HCT116 (cell line): ENCODE measurements at regions not wholly inside any gene's neighbourhood (a gene's known extent, or its start where the extent isn't known, plus 50 kb on each side); places are given as distances from the start of the nearest gene placed in this dataset.

Experiments
- ATAC-seq: fragments of 200-7000 bp; cut with Tn5 transposase; 2 replicates; pipeline ENCODE4 v1.9.1; 2020; ENCODE audit warnings: mild to moderate bottlenecking, moderate library complexity
- BruUV-seq: library from RNA; stranded (reverse); fragments of 400-500 nt; replicated peaks from 2 replicates; lab custom pipeline; 2021; lab: Mats Ljungman, UMichigan
- CTCF ChIA-PET: fragments of 300-600 bp; sonication (Branson Sonifier 250); formaldehyde crosslinking; loops from one replicate; lab custom pipeline; 2021; ENCODE audit warnings: antibody characterized with exemption; lab: Charles Lee
- POLR2A ChIA-PET: fragments of 300-600, 350-600 bp; sonication (Branson Sonifier 250); formaldehyde crosslinking; loops from one replicate; lab custom pipeline; 2021; ENCODE audit warnings: antibody characterized with exemption; lab: Charles Lee
- RAD21 ChIA-PET, 2 experiments: fragments of 300-600 bp; sonication (Branson Sonifier 250); formaldehyde crosslinking; loops; one replicate each; lab custom pipeline; 2023; ENCODE audit warnings: low total read pairs in 2 of 2; ENCODE audit not compliant: uncharacterized antibody in 2 of 2, unreplicated experiment in 2 of 2, low non-redundant PET in 1 of 2; lab: Charles Lee
- DNase-seq: peaks from one replicate; pipeline ENCODE4 v3.0.0-alpha.2; 2010; ENCODE audit warnings: low read depth, low spot score
- H2AFZ ChIP-seq: fragments of 200-600 bp; shearing (Covaris generic), sonication (generic); 2 replicates; pipeline ENCODE4 v1.6.1; 2017; ENCODE audit warnings: low read depth, mixed run types, mixed read lengths, antibody characterized with exemption, low read length; ENCODE audit not compliant: poor library complexity, severe bottlenecking
- H3K27ac ChIP-seq: 2 replicates; pipeline ENCODE4 v1.5.1; 2012; ENCODE audit warnings: low read depth, low read length
- H3K27me3 ChIP-seq: fragments of 200-600 bp; sonication (generic); 2 replicates; pipeline ENCODE4 v1.6.1; 2016; ENCODE audit warnings: mixed run types, low read length, mixed read lengths; ENCODE audit not compliant: insufficient read depth
- H3K36me3 ChIP-seq, 2 experiments: fragments of 200-500 bp in 1 of 2; fragments of 200-600 bp in 1 of 2; sonication (Bioruptor generic) in 1 of 2; sonication (generic) in 1 of 2; 2 replicates each; pipeline versions ENCODE4 v1.5.1 to v1.6.1; 2014 to 2016; ENCODE audit warnings: low read length in 2 of 2, inconsistent platforms in 1 of 2, mixed read lengths in 1 of 2, mixed run types in 1 of 2; ENCODE audit not compliant: insufficient read depth in 2 of 2, control insufficient read depth in 1 of 2
- H3K4me1 ChIP-seq, 2 experiments: fragments of 200-600 bp in 1 of 2; sonication (generic) in 1 of 2; 2 replicates each; pipeline versions ENCODE4 v1.5.1 to v1.6.1; 2012 to 2017; ENCODE audit warnings: low read length in 2 of 2, inconsistent platforms in 1 of 2, mild to moderate bottlenecking in 1 of 2, mixed read lengths in 1 of 2, mixed run types in 1 of 2, moderate library complexity in 1 of 2; ENCODE audit not compliant: insufficient read depth in 2 of 2, control insufficient read depth in 1 of 2
- H3K4me2 ChIP-seq: fragments of 200-600 bp; sonication (generic); 2 replicates; pipeline ENCODE4 v1.6.1; 2017; ENCODE audit warnings: mixed run types, low read length, mixed read lengths
- H3K4me3 ChIP-seq, 2 experiments: fragments of 200-600 bp in 1 of 2; sonication (generic) in 1 of 2; replicated peaks in 1 of 2; 2 replicates each; pipeline ENCODE4 v1.5.1; 2011 to 2016; ENCODE audit warnings: low read length in 2 of 2, control low read depth in 1 of 2, low read depth in 1 of 2, mild to moderate bottlenecking in 1 of 2, mixed read lengths in 1 of 2, mixed run types in 1 of 2
- H3K79me2 ChIP-seq: fragments of 200-600 bp; sonication (generic); 2 replicates; pipeline ENCODE4 v1.6.1; 2017; ENCODE audit warnings: mild to moderate bottlenecking, mixed run types, low read length, moderate library complexity, mixed read lengths; ENCODE audit not compliant: insufficient read depth
- H3K9ac ChIP-seq: fragments of 200-600 bp; sonication (generic); 2 replicates; pipeline ENCODE4 v1.6.1; 2016; ENCODE audit warnings: low read length, mixed read lengths
- H3K9me2 ChIP-seq: fragments of 200-600 bp; sonication (generic), shearing (Covaris generic); 2 replicates; pipeline ENCODE4 v1.6.1; 2017; ENCODE audit warnings: mixed run types, mild to moderate bottlenecking, moderate library complexity; ENCODE audit not compliant: insufficient read depth
- H3K9me3 ChIP-seq, 2 experiments: fragments of 200-500 bp in 1 of 2; fragments of 200-600 bp in 1 of 2; sonication (Bioruptor generic) in 1 of 2; sonication (generic) in 1 of 2; 2 replicates each; pipeline ENCODE4 v1.6.1; 2014 to 2017; ENCODE audit warnings: low read length in 2 of 2, mixed read lengths in 2 of 2, inconsistent platforms in 1 of 2, low read depth in 1 of 2, mild to moderate bottlenecking in 1 of 2, mixed run types in 1 of 2, moderate library complexity in 1 of 2; ENCODE audit not compliant: control insufficient read depth in 1 of 2, insufficient read depth in 1 of 2
- H4K20me1 ChIP-seq: fragments of 200-600 bp; sonication (generic), shearing (Covaris generic); 2 replicates; pipeline ENCODE4 v1.6.1; 2017; ENCODE audit warnings: mixed run types, mild to moderate bottlenecking, moderate library complexity; ENCODE audit not compliant: insufficient read depth
- ATF3 ChIP-seq: IDR thresholded peaks from 2 replicates; pipeline ENCODE4 v1.6.1; 2012
- EZH2 ChIP-seq: fragments of 200-600 bp; sonication (generic); IDR thresholded peaks from 2 replicates; pipeline ENCODE4 v1.6.1; 2017; ENCODE audit warnings: antibody characterized with exemption, mixed run types
- JUND ChIP-seq: IDR thresholded peaks from 2 replicates; pipeline ENCODE4 v1.6.1; 2012
- MAX ChIP-seq: IDR thresholded peaks from 2 replicates; pipeline ENCODE4 v1.6.1; 2012
- POLR2A ChIP-seq: IDR thresholded peaks from 2 replicates; pipeline ENCODE4 v1.7.0; 2011; ENCODE audit warnings: borderline replicate concordance; ENCODE audit not compliant: insufficient read depth, insufficient read length; ENCODE audit errors: extremely low read depth
- POLR2AphosphoS5 ChIP-seq: IDR thresholded peaks from 2 replicates; pipeline ENCODE4 v1.6.1; 2011; ENCODE audit warnings: mild to moderate bottlenecking, low read depth, low read length, moderate library complexity
- SP1 ChIP-seq: IDR thresholded peaks from 2 replicates; pipeline ENCODE4 v1.6.1; 2012; ENCODE audit warnings: low read depth
- TCF7L2 ChIP-seq: IDR thresholded peaks from 2 replicates; pipeline ENCODE4 v1.7.0; 2011; ENCODE audit warnings: borderline replicate concordance, inconsistent platforms; ENCODE audit not compliant: insufficient read depth, insufficient read length; ENCODE audit errors: extremely low read depth
- ZBTB33 ChIP-seq: IDR thresholded peaks from 2 replicates; pipeline ENCODE4 v1.6.1; 2011; ENCODE audit warnings: mild to moderate bottlenecking, low read length, moderate library complexity; ENCODE audit not compliant: insufficient replicate concordance; ENCODE audit errors: extremely low read depth
- intact Hi-C: fragments of 100-400 bp; cut with micrococcal nuclease; formaldehyde crosslinking; loops from 2 replicates; pipeline ENCODE4 v1.10.0; 2022

GRCh38 chr5:24385617-24386016 lies 259.2 kb downstream of the CDH10 start:
- H3K4me2 ChIP-seq = no peak overlapping the region
- DNase-seq = no peak
- intact Hi-C loops = no loop called here
- no TSS peak for BruUV-seq
- no peak overlapping the region for H3K27ac ChIP-seq
- H3K9me3 ChIP-seq = peaks cover 4 to 16% of the 10 kb centered on the region in 2 experiments; a peak in 2 of 4 replicates
- H3K79me2 ChIP-seq = no peaks in the 10 kb centered on the region
- ChIA-PET POLR2A (no interaction called here), RAD21 (no interaction called here), CTCF (no interaction called here)
- H3K36me3 ChIP-seq = no peaks in the 10 kb centered on the region
- TF ChIP-seq JUND (no peak), MAX (no peak), POLR2A (no peak), TCF7L2 (no peak), ZBTB33 (no peak), EZH2 (no peak), SP1 (no peak), ATF3 (no peak), POLR2AphosphoS5 (no peak)
- TF ChIP-seq, all 23 proteins: peak for 0
- no peaks in the 10 kb centered on the region for H3K27me3 ChIP-seq
- H4K20me1 ChIP-seq = no peaks in the 10 kb centered on the region
- no peaks in the 10 kb centered on the region for H3K9me2 ChIP-seq
- H3K4me1 ChIP-seq = no peaks in the 10 kb centered on the region
- H3K9ac ChIP-seq = no peak overlapping the region
- no peak overlapping the region for H2AFZ ChIP-seq
- no peak for ATAC-seq
- H3K4me3 ChIP-seq = no peak overlapping the region
